Germinal center (tissue), 1 donor: ENCODE measurements at regions not wholly inside any gene's neighbourhood (a gene's known extent, or its start where the extent isn't known, plus 50 kb on each side); places are given as distances from the start of the nearest gene placed in this dataset.
"Not testable (repeated sequence)": the region's sequence is repeated elsewhere in the genome, so short reads cannot be mapped to it uniquely, and the experiment has no call there.

Experiments
- DNase-seq: peaks from one replicate; pipeline ENCODE4 v3.0.0; 2012; ENCODE audit warnings: mixed read lengths, low spot score

DNA sequence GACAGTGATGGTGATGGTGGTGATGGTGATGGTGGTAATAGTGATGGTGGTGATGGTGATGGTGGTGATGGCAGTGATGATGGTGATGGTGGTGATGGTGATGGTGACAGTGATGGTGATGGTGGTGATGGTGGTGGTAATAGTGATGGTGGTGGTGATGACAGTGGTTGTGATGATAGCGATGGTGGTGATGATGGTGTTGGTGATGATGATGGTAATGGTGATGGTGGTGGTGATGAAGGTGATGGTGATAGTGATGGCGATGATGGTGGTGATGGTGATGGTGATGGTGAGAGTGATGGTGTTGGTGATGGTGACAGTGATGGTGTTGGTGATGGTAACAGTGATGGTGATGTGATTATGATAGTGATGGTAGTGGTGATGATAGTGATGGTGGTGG lies 94.3 kb downstream of the ASB1 start:
- DNase-seq, result no peak

DNA sequence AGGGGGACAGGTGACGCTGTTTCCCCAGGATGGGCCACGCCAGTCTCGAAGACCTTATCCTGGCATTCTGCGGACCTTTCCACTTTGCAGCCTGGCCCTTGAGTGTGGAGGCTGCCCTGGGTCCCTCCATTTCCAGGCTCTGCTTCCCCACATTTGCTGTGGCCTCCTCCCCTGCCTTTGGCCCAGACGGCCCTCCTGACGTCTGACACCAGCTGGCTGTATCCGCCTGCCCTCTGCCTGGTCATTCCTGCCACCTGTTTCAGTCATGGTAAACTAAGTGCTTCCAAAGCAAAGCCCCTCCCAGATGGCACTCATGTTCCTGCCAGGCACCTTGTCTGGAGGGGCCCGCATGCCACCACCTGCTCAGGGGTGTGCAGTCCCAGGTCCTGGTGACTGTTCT lies 95.1 kb downstream of the ASB1 start:
- no peak for DNase-seq

DNA sequence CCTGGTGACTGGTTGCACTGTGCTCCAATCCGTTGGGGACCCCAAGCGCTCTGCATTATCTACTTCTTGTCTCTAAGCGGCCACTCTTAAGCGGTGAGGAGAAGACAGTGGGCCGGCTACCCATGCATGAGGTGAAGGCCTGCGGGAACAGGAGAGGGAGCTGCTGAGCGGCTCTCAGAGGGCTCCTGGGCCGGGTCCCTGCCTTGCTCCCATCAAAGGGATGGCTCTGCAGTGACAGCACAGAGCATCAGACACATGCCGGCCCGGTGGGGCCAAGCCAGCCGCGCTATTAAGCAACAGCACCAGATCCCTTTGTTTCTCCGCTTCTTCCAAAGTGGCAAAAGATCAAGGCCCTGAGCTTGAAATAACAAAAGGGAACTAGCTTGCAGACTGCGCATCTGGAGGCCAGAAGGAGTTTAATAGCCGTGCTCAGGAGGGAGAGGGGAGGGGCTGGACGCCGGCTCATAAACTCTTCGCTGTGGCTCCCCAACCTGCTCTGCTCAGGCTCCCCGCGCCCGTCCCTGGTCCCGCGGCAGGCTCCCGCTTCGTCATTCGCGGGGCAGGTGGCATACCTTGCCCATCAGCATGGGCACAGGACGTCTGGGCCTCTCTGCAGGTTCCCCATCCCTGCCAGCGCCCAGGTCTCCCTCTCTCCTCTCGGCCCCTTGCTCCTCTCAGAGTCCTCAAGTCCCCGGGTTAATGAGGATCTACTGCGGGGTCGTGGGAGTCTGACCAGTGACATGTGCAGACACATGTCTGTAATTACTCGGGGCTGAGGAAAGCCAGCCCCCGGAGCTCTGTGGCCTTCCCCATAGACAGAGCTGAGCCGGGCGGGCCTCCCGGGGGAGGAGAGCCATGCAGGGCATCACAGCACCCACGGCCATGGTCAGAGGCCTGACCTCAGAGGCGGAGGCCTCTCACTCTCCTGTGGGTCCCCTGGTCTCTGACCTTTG lies 96.7 kb downstream of the ASB1 start:
- no peak for DNase-seq

DNA sequence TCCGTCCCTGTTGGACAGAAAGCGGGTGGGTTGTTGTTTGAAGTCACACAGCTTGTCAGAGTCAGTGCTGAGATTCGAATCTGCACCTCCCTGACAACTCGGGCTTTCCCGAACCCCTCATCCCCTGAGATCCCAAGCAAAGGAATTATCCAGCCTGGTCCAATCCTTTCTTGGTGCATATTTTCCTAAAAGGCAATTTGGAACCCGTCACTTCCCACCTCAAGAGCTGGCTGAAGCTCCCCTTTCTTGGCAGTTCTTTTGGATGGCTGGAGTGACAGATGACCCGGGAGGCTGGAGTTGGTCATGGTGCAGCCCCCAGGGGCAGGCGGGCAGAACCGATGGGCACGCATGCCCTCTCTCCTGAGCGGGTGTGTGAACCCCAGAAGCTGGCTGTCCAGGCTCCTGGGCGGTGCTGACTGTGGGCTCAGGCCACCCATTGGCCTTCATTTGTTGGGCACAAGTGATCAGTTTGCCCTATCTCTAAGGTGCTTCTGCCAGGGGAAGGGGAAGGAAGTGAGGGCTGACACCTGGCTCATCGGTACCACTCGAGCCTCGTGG lies 97.8 kb downstream of the ASB1 start:
- no peak for DNase-seq

DNA sequence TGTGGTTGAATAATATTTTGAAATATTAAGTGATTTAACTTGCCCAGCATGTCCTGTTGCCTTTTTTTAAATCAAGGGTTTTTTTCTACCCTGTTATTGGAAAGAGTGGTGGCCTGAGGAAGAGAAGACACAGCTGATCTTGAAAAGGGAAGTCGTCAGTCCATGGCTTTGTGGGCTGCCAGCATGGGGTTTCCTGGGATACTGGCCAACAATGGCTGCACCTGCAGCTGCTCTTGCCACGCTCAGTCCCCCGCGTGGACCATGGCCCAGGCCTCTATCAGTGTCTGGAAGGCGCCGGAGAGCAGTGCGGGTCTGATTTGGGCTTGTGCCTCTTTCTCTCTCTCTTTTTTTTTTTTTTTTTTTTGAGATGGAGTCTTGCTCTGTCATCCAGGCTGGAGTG lies 99.3 kb downstream of the ASB1 start:
- DNase-seq, result no peak

DNA sequence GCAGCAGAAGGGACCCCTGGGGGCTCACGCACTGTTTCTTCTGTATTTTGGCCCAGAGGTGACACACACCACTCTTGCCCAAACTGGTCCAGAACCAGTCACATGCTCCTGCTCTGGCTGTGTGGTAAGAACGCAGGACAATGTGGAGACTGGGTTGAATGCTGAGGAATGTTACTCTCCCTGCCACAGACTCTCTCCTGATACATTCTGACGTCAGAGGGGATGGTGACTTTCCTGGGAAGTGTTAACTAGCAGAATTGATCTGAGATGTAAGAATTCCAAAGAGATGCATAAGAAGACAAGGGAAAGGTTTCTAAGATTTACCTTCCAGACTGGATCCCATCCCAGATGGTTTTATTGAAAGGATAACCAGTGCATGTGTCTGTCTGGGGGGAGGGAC lies 100.8 kb downstream of the ASB1 start:
- no peak for DNase-seq

DNA sequence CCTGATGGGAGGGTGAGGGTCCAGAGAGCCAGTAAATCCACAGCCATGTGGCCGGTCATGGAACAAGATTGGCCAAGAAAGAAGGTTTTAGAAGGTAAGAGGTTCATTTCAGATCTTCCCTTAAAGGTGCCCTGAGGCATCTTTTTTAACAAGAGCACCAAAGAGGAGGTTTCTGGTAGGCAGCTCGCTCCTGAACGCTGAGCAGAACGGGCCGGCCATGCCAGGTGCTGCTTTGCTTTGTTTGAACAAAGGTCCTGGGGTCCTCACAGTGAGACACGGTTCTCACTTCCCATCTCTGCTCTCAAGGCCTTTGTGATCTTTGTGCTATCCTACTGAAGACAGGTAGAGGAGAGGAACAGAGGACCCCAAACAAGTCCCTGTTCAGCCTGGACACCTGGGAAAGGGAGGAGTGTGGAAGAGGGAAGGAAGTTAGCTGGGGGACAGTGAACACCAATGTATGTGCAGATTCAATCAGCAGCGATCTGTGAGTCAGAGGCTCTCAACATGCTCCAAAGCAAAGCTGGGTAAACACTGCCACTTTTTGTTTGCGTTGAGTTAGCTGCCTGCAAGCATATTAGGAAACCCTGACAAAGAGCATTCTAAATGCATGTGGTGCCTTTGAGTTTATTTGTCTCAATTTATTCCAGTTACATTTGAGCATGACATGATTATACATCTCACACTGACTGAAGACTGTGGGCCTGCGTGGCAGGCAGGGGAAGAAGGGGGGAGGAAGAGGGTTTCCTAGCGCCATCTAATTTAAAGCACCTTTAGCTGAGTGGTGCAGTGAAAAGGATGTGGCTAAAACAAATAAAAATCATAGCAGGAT lies 102.4 kb downstream of the ASB1 start:
- no peak for DNase-seq

DNA sequence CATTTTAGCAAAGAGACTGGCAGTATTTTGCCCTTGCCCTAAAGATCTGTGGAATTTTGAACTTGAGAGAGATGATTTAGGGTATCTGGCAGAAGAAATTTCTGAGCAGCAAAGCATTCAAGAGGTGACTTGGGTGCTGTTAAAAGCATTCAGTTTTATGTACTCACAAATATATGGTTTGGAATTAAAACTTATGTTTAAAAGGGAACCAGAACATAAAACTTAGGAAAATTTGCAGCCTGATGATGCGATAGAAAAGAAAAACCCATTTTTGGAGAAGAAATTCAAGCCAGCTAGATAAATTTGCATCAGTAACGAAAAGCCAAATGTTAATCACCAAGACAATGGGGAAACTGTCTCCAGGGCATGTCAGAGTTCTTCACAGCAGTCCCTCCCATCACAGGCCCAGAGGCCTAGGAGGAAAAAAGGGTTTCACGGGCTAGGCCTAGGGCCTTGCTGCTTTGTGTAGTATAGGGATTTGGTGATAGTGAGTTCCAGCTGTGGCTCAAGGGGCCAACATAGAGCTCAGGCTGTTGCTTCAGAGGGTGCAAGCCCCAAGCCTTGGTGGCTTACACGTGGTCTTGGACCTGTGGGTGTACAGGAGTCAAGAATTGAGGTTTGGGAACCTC lies 104.4 kb downstream of the ASB1 start:
- not testable (repeated sequence) for DNase-seq

DNA sequence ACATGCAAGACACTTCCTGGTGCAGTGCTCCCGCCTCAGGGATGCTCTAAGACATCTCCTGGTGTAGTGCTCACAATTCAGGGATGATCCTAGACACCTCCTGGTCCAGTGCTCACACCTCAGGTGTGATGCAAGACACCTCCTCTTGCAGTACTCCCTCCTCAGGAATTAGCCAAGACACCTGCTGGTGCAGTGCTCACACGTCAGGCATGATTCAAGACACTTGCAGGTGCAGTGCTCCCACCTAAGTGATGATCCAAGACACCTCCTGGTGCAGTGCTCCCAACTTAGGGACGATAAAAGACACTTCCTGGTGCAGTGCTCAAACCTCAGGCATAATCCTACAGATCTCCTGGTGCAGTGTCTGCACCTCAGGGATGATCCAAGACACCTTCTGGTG lies 117.0 kb downstream of the ASB1 start:
- DNase-seq, result not testable (repeated sequence)

DNA sequence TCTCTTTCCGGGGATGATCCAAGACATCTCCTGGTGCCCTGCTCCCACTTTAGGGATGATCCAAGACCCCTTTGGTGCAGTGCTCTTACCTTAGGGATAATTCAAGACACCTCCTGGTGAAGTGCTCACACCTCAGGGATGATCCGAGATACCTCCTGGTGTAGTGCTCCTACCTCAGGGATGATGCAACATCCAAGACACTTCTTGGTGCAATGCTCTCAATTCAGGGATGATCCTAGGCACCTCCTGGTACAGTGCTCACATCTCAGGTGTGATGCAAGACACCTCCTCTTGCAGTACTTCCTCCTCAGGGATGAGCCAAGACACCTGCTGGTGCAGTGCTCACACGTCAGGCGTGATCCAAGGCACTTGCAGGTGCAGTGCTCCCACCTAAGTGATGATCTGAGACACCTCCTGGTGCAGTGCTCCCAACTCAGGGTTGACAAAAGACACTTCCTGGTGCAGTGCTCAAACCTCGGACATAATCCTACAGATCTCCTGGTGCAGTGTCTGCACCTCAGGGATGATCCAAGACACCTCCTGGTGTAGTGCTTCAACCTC lies 122.3 kb downstream of the ASB1 start:
- DNase-seq, result no peak

DNA sequence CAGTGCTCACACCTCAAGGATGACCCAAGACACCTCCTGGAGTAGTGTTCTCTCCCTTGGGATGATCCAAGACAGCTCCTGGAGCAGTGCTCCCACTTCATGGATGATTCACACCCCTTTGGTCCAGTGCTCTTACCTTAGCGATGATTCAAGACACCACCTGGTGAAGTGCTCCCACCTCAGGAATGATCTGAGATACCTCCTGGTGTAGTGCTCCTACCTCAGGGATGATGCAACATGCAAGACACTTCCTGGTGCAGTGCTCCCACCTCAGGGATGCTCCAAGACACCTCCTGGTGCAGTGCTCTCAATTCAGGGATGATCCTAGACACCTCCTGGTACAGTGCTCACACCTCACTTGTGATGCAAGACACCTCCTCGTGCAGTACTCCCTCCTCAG lies 123.1 kb downstream of the ASB1 start:
- DNase-seq, result no peak

DNA sequence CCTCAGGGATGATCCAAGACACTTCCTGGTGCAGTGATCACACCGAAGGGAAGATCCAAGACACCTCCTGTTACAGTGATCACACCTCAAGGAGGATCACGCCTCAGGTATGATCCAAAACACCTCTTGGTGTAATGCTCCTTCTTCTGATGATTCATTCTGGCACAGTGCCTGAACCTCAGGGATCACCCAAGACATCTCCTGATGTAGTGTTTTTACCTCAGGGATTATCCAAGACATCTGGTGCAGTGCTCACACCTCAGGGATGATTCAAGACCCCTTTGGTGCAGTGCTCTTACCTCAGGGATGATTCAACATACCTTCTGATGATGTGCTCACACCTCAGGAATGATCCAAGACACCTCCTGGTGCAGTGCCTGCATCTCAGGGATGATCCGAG lies 124.4 kb downstream of the ASB1 start:
- DNase-seq, result no peak

DNA sequence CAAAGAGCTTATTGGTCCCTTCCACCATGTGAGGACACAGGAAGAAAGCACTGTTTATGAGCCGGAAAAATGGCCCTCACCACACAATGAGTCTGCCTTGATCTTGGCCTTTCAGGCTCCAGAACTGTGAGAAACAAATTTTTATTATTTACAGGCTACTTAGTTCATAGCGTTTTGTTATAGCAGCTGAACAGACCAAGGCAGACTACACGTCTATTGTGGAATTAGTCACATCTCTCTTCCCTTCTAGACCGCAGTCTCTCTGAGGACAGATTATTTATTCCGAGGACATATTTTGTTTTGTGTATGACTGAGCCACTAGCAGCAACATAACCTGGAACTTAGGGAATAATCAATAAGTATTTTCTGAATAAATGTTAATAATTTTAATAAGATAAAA lies 125.5 kb downstream of the ASB1 start:
- DNase-seq, result no peak

DNA sequence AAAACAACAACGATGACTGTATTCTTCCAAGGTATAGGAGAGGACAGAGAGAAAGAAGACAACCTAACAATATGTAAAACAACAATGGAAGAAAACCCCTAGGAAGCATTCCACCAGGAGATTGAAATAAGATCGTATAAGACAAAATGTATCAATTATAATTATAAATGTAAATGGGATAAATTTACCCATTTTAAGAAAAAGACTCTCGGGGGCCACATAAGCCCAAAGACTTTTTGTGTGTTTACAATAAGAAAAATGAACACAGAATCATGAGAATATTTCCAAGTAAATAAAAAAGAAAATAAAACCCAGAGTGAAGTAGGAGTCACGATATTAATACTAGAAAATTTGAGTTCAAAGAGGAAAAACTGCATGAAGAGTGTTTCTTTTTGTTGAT lies 126.4 kb downstream of the ASB1 start:
- DNase-seq, result no peak

DNA sequence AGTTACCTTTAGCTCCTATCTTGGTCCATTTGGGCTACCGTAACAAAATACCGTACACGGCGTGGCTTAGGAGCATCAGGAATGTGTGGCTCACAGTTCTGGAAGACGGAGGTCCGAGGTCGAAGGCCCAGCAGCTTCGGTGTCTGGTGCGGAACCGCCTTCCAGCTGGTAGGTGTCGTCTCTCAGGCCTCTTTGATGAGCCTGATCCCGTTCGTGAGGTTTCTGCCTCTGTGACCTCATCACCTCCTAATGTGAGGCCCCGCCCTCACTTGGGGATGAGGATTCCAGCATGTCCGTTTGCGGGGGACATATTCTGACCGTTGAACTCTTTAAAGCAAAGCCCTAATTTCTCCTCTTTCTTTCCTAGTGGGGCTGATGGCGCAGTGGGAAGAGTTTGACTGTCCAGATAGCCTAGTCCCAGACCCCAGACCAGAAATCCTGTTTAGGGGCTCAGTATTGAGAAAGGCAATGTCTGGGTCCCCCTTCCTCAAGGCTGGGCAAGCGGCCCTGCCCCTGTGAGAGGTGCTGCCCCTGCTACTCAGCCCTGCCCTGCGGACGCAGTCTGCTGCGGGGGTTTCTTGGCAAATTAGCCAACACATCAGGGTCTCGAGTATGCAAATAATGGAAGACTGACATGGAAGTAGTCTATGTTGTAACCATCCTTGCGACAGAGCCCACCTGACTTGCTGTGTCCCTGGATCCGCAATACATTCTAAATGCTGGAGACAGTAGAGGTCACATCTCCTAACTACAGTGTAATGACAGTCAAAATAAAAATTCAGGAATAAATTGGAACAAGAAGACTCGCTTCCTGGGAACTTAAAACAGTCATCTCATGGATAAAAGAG lies 128.0 kb downstream of the ASB1 start:
- no peak for DNase-seq

DNA sequence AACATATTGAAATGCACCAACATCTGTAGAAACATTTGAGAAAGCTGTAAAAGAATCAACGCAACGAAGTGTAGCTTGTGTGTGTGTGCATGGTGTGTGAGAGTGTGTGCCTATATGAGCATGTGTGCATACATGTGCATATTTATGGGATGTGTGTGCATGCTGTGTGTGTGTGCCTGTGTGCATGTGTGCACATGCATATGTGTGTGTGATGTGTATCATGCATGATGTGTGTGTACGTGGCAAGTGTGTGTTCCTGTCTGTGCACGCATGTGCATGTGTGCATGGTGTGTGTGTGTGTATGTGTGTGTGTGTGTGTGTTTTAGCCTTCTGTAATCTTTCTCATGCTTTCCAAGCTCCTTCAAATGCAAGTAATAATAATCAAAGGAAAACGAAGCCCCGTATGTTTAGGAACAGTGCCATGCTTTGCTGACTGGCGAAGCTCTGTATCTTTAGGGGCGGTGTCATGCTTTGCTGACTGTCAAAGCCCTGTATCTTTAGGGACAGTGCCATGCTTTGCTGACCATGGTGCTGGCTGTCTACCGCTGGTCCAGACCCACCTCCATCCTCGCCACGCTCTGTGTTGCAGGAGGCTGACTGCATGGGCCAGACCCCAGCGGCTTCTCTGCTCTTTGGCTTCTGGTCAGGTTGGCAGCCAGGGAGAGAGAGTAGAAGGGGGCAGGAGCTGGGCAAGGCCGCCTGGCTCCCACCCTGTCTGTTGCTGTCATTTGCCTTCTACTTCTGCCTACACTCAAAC lies 129.2 kb downstream of the ASB1 start:
- DNase-seq, result no peak

DNA sequence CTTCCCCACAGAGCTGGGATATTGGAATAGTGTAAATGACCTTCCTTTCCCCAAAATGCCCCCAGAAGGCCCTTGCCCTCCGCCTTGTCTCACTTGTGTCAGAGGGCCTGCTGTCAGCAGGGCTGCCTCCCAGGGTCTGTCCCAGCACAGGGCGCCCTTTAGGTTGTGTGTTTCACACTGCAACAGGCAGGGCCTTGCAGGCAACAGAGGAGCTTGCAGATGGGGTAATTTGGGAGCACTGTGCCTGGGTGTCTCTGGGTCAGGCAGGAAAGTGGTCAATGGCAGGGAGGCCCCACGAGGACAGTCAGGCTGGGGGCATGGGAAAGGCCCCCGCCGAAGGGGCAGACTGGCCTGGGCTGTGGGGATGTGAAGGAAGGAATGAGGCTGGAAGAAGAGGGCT lies 130.7 kb downstream of the ASB1 start:
- DNase-seq, result no peak

DNA sequence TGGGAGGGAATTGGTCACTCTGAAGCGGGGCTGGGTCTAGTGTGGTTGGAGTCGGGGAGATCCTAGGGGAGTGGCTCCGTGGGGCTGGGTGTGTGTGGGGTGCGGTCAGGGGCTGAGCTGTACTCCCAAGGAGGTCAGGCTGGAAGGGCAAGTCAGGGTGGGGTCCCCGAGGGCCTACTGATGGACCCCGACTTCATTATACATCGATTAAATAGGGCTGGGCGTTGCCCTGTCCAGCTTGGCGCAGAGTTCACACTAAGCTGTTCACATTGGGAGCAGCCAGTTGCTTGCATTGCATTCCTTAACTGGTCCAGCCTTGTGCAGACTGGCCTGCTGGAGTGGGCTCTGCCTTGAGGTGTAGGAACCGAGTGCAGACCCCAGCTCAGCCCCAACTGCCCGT lies 131.2 kb downstream of the ASB1 start:
- DNase-seq, result no peak

DNA sequence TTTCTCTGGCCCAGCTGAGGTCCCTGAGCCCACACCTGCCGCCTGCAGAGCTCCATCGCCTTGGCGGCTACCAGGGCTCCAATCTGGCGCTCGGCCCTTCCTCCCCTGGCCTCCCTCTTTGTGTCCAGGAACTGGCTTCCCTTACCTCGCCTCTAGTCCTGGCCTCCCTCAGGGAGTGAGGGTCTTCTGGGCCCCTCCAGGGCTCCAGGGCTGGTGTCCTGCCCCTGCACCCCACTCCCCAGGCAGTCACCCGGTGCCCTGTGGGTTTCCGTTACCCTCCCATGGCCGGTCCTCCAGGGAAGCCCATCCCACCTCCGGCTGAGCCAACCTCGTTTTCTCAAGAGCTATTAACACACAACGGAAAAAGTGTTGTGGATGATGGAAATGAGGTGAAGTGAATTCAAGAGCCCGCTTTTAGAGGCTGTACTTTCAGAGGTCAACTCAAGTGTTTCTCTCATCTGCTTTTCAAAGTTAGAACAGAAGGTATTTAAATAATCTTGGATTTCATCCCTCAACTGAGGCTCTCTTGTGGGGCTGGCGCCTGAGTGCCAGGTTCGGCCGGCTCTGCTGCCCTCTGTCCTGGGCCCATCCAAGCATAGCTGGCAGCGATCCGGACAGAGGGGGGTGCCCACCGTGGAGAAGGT lies 131.9 kb downstream of the ASB1 start:
- no peak for DNase-seq

DNA sequence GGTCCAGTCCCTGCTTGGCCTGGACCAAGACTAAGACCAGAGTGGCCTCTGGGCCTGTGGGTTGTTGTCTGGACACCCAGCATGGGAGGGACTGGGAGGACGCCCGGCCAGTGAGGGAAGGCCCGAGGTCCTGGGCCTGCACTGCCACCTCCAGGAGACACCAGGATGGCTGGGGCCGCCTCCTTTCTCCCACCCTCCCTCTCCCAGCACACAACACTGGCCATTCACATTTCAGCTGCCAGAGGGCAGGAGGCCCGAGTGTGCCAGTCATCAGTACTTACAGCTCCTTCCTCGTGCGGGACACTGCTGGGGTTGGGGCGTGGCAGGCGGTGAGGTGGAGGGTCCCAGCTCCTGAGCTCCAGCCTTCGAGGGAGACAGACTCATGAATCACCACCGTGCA lies 133.5 kb downstream of the ASB1 start:
- no peak for DNase-seq
